ES-I3 (cell line): ENCODE measurements at regions not wholly inside any gene's neighbourhood (a gene's known extent, or its start where the extent isn't known, plus 50 kb on each side); places are given as distances from the start of the nearest gene placed in this dataset.

ENCODE experiments used
- H3K36me3 ChIP-seq: 2 replicates; pipeline ENCODE4 v1.6.1; 2013; ENCODE audit warnings: mild to moderate bottlenecking, low read length, control low read depth, moderate library complexity; ENCODE audit not compliant: insufficient read depth
- H3K4me1 ChIP-seq: 2 replicates; pipeline ENCODE4 v1.6.1; 2013; ENCODE audit warnings: mild to moderate bottlenecking, control low read depth, low read length; ENCODE audit not compliant: insufficient read depth
- H3K9ac ChIP-seq: 2 replicates; pipeline ENCODE4 v1.6.1; 2013; ENCODE audit warnings: low read depth, mild to moderate bottlenecking, low read length, moderate library complexity
- H3K9me3 ChIP-seq: 2 replicates; pipeline ENCODE4 v1.6.1; 2013; ENCODE audit warnings: mild to moderate bottlenecking, low read length, moderate library complexity; ENCODE audit not compliant: control insufficient read depth, insufficient read depth

DNA sequence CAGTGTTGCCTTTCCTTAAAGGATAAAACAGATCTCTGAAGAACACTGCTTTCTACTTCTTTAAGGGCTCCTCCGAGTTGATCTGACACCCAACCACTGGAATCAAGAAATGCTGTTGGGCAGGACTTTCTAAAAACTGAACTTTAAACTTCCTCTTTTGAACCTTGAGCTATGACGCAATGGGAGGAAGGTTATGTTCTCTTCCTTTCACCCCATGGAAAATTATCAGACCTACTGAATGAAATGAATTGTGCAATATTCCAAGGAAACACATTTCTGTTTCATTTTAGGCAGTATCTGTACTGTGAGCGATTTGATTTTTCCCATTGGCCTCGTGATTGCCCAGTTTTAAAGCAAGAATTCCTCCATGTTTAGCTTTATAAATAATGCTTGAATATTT is 206.0 kb upstream of the PRR16 start:
- Histone ChIP-seq H3K9me3 (no peaks in the 10 kb centered on the region), H3K4me1 (peaks cover 16% of the 10 kb centered on the region; the same call in 1 of the 2 replicates), H3K36me3 (no peaks in the 10 kb centered on the region), H3K9ac (no peak overlapping the region)

DNA sequence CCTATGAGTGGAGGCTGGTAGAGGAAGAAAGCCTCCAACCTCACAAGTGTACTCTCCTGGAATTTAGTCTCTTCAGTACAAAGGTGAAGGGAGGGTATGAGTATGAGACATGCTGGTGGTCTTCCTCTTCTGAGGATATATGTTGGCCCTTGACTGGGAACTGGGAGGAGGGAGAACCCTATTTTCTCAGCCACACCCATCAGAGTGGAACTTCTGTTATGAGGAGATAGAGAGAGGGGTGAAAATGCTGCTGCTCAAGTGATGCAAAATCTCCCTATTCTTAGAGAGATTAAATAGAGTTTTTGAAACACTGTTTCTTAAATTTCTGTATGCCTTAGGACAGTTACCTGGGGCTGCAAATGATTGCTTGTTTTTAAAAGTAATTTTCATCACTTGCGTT is 203.4 kb upstream of the PRR16 start:
- Histone ChIP-seq H3K9me3 (no peaks in the 10 kb centered on the region), H3K36me3 (no peaks in the 10 kb centered on the region), H3K4me1 (peaks cover 3% of the 10 kb centered on the region; the same call in 1 of the 2 replicates), H3K9ac (no peak overlapping the region)

DNA sequence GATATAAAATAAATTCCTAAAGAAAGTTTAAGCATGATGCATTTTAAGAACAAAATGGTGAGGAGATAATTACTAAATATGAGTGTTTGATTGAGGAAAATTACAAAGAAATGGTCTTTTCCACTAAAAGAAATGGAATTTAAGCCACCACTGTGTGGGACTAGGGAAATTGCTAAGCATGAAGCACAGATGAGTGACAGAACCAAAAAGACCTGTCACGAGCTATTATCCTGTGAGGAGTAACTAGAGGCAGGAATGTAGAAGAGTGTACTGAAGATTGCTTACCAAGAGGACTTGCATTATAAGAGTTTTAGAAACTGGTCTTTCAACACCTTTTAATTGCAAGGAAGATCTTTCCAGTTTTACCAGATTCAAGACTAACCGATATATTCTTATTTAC is 193.6 kb upstream of the PRR16 start:
- no peaks in the 10 kb centered on the region for H3K9me3 ChIP-seq
- H3K36me3 ChIP-seq, result no peaks in the 10 kb centered on the region
- no peaks in the 10 kb centered on the region for H3K4me1 ChIP-seq
- no peak overlapping the region for H3K9ac ChIP-seq

DNA sequence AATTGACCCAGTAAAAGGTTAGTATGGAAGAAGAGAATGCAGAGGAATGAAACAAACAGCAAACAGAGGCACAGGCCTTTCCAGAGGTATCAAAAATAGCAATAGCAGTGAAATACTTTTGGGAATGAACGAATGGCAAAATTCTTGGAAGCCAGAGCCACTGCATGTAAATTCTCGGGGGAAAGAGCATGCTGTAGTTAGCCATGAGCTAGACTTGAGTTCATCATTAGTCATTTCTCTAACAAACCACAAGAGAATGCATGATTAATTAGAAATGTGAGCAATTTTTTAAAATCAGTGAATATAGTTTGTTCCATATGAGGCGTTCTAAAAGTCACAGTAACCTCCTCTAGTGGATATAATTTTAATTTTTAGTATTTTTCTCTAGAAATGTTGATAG is 170.3 kb upstream of the PRR16 start:
- Histone ChIP-seq H3K4me1 (peaks cover 4% of the 10 kb centered on the region; the same call in 1 of the 2 replicates), H3K36me3 (no peaks in the 10 kb centered on the region), H3K9ac (no peak overlapping the region), H3K9me3 (no peaks in the 10 kb centered on the region)

DNA sequence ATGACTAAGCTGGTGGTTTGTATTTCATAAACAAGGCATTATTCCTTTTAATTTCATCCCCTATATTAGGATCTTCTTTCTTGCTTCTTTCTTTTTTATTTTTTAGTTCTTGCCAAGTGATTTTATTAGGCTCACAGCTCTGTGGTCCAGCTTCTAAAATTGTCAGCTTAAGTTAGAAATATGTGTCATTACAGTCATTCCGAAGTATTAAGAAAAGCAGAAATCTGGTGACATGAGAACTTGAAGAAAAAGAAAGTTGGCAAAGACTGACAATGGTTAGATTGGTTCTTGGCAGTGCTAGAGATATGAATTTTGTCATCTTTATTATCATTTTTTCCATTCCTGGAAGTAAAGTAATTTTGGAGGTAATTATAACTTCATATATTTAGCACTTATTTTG is 166.5 kb upstream of the PRR16 start:
- H3K9ac ChIP-seq, result no peak overlapping the region
- no peaks in the 10 kb centered on the region for H3K9me3 ChIP-seq
- H3K36me3 ChIP-seq, result no peaks in the 10 kb centered on the region
- H3K4me1 ChIP-seq, result peaks cover 4% of the 10 kb centered on the region; the same call in 1 of the 2 replicates

DNA sequence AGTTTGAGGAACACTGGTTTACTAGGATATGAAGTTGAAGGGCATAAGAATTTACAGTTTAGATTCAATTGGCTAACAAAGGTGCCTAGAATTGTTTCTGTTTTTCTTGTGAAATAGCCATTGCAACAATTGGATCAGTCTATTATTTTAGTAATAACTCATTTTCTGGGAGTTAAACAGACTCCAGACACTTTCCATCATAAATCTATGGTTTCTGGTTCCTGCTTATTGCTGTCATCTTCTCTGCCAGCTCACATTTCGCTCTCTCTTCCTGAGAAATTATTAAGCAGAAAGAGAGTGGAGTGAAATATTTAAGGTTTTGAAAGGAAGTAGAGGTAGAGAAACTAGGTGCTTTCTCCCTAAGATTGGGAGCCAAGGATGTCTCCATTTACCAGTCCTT is 165.1 kb upstream of the PRR16 start:
- H3K36me3 ChIP-seq, result no peaks in the 10 kb centered on the region
- no peaks in the 10 kb centered on the region for H3K9me3 ChIP-seq
- no peak overlapping the region for H3K9ac ChIP-seq
- no peaks in the 10 kb centered on the region for H3K4me1 ChIP-seq

DNA sequence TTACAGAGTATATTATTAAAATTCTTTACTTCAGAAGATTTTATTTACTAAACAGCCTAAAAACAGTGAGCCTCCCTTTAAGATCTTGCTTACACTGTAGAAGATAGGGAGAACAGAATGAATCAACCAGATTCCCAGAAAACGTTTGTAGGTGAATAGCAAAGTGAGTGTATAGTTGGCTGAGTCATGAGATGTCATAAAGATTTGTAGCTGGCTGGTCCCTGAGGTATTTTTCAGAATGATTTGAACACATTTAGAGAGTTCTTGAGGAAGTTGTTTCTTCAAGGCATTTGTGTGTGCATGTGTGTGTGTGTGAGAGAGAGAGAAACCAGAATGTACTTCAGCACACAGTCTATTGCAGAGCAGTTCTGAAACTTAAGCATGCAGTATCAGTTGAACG is 159.4 kb upstream of the PRR16 start:
- Histone ChIP-seq H3K9me3 (no peaks in the 10 kb centered on the region), H3K4me1 (no peaks in the 10 kb centered on the region), H3K9ac (no peak overlapping the region), H3K36me3 (no peaks in the 10 kb centered on the region)

DNA sequence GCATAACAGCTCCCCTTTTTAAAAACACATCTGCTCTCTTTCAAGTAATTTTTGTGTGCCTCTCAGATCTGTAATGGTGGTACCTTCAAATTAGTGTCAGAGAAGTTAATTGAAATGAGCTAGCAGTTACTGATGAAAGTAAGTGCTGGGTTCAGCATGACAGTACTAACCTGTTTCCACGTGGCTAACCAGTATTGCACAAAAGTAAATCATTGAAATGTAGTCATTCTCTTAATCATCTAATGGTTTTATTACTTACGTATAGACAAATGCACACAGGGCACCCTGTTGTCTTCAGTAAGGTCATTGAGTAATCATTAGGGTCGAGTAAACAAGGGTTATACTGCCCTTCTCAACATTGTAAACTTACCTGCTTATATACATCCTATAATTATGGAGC is 157.8 kb upstream of the PRR16 start:
- H3K9me3 ChIP-seq, result no peaks in the 10 kb centered on the region
- H3K4me1 ChIP-seq, result no peaks in the 10 kb centered on the region
- no peaks in the 10 kb centered on the region for H3K36me3 ChIP-seq
- H3K9ac ChIP-seq, result no peak overlapping the region

DNA sequence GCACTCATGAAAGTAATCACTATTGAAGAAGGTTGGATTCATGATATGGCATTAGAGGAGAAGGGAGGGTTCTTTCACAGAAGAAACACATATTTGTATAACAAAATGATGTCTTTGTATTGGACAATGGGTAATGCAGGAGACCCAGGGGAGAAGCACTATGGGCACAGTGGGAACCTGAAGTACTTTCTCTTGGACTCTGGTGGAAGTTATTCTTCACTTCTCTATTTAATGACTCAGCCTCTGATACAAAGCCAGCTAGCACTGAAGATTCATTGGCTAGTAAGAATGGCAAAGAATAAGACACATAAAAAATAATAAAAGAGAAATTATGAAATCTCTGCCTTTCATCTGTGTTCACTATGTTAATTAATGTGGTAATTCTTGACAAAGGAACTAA is 149.9 kb upstream of the PRR16 start:
- Histone ChIP-seq H3K36me3 (no peaks in the 10 kb centered on the region), H3K9ac (no peak overlapping the region), H3K9me3 (no peaks in the 10 kb centered on the region), H3K4me1 (no peaks in the 10 kb centered on the region)

DNA sequence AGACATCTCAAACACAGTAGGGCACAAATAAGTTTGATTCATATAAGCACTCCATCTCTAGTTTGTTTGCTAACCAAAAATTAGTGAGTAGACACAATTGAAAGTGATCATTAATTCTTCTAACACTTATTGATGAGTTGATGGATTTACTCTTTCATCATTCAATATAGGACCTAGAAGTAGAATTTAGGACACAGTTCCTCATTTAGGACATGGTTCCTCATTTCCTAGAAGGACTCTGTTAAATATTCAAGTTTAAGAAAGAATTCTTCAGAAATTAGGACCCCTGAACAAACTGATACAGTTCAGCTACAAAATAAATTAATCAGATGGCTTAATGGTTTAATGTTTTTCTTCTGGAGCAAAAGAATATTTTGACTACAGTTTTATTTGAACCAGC is 143.5 kb upstream of the PRR16 start:
- no peaks in the 10 kb centered on the region for H3K36me3 ChIP-seq

DNA sequence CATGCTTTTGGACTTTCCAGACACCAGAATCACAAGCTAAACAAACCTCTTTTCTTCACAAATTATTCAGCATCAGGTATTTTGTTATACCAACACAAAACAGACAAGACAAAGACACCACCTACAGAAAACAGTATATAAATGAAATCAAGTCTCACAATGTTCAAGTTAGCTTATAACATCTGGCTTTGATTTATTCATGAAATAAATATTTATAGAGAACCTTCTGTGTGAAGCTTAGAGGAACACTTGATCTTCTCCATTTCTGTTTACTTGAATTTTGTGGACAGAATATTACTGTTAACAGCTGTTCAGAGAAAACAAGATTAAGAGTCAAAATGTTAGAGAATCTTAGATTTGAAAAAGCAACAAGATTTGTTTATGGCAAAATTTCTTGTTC is 137.4 kb upstream of the PRR16 start:
- H3K9ac ChIP-seq, result no peak overlapping the region
- no peaks in the 10 kb centered on the region for H3K4me1 ChIP-seq
- H3K36me3 ChIP-seq, result no peaks in the 10 kb centered on the region
- H3K9me3 ChIP-seq, result no peaks in the 10 kb centered on the region

More for the DNA sequence above, 143.5 kb upstream of the PRR16 start:
- H3K4me1 ChIP-seq, result no peaks in the 10 kb centered on the region
- H3K9me3 ChIP-seq, result no peaks in the 10 kb centered on the region
- H3K9ac ChIP-seq, result no peak overlapping the region

DNA sequence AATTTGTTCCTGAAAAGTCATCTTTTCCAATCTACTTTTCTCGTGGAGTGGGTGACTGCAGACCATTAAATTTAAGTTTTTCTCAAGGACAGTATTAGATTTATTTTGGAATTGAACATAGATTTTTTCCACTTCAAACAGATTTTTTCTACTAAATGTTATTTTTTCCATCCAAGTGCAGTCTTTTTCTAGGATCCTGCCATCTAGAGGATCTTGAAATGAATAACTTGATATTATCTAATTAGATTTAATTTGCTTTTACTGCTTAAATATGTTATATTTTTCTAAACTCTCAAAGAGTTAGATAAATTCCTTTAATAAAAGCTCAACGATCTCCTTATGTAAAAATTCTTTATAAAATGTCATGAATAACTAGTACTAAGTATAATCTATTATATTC is 136.9 kb upstream of the PRR16 start:
- Histone ChIP-seq H3K4me1 (no peaks in the 10 kb centered on the region), H3K9ac (no peak overlapping the region), H3K36me3 (no peaks in the 10 kb centered on the region), H3K9me3 (no peaks in the 10 kb centered on the region)

DNA sequence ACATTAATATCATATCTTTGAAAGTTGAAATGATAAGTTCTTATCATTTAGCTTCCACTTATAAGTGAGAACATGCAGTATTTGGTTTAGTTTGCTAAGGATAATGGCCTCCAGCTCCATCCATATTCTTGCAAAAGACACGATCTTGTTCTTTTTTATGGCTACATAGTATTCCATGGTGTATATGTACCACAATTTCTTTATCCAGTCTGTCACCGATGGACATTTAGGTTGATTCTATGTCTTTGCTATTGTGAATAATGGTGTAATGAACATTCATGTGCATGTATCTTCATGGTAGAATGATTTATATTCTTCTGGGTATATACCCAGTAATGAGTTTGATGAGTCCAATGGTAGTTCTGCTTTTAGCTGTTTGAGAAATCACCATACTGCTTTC is 135.0 kb upstream of the PRR16 start:
- Histone ChIP-seq H3K9ac (no peak overlapping the region), H3K9me3 (no peaks in the 10 kb centered on the region), H3K36me3 (no peaks in the 10 kb centered on the region), H3K4me1 (no peaks in the 10 kb centered on the region)

DNA sequence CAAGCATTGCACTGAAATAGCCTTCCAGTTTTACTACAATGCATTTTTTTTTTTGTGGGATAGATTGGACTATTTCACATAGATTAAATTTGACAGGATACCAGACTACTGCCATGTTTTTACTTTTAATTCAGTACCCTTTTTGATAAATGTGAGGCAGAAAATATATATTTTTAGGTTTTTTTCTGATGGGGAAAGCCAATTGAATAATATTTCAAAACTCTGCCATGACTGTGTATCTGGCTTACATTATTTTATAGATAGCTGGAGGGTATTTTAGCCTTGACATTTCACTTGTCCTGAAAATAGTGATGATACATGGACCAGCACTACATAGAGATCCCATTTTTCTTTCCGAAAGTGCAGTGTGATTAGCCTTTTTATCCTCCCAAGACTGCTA is 133.5 kb upstream of the PRR16 start:
- H3K9me3 ChIP-seq, result no peaks in the 10 kb centered on the region
- H3K4me1 ChIP-seq, result no peaks in the 10 kb centered on the region
- no peaks in the 10 kb centered on the region for H3K36me3 ChIP-seq
- H3K9ac ChIP-seq, result no peak overlapping the region

DNA sequence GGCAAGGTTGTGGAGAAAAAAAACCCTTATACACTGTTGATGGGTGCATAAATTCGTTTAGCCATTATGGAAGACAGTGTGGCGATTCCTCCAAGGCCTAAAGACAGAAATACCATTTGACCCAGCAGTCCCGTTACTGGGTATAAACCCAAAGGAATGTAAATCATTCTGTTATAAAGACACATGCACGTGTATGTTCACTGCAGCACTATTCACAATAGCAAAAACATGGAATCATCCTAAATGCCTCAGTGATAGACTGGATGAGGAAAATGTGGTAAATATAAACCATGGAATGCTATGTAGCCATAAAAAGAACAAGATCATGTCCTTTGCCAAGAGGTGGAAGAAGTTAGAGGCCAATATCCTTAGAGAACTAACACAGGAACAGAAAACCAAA is 119.9 kb upstream of the PRR16 start:
- no peaks in the 10 kb centered on the region for H3K36me3 ChIP-seq
- H3K9me3 ChIP-seq, result no peaks in the 10 kb centered on the region
- no peak overlapping the region for H3K9ac ChIP-seq
- H3K4me1 ChIP-seq, result no peaks in the 10 kb centered on the region

DNA sequence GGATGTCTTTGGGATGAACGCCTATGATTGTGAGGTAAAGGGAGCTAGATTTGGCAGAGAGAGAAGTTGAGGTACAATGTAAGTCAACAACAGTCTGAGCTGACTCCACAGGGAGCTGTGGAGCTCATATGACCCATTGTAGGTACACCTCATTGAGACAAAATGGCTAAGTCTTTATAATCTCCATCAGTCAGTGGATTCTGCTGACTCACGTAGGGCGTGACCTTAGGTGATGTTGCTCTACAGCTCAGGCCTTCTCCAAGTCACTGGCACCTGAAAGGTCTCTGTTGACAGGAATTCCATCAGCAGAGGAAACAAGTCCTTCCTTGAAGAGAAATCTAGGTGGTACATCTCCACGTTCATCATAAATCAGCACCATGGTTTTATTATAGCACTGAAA is 118.2 kb upstream of the PRR16 start:
- Histone ChIP-seq H3K4me1 (no peaks in the 10 kb centered on the region), H3K9me3 (peaks cover 2% of the 10 kb centered on the region; the same call in 1 of the 2 replicates)

More for the DNA sequence above, 118.2 kb upstream of the PRR16 start:
- H3K9ac ChIP-seq, result no peak overlapping the region
- H3K36me3 ChIP-seq, result no peaks in the 10 kb centered on the region
